Testis (tissue), 2 donors: ENCODE measurements at regions not wholly inside any gene's neighbourhood (a gene's known extent, or its start where the extent isn't known, plus 50 kb on each side); places are given as distances from the start of the nearest gene placed in this dataset.

Experiments used
- DNase-seq: peaks from one replicate; pipeline ENCODE4 v3.0.0-alpha.2; 2019
- H3K27ac ChIP-seq, 2 donors: fragments of 200-600 bp; sonication (generic); one replicate each; pipeline ENCODE4 v1.5.1; 2019
- H3K27me3 ChIP-seq: fragments of 200-600 bp; sonication (generic); one replicate; pipeline ENCODE4 v1.5.1; 2019
- H3K36me3 ChIP-seq: fragments of 200-600 bp; sonication (generic); one replicate; pipeline ENCODE4 v1.5.1; 2017; ENCODE audit warnings: low read depth; ENCODE audit errors: missing control alignments
- H3K4me1 ChIP-seq: fragments of 200-600 bp; sonication (generic); one replicate; pipeline ENCODE4 v1.5.1; 2019
- H3K4me3 ChIP-seq, 2 donors: fragments of 200-600 bp; sonication (generic); one replicate each; pipeline ENCODE4 v1.5.1; 2017 to 2019
- H3K9me3 ChIP-seq: fragments of 200-600 bp; sonication (generic); one replicate; pipeline ENCODE4 v1.5.1; 2017
- CTCF ChIP-seq, 3 experiments: fragments of 450-650 bp in 2 of 3; fragments of 200-600 bp in 1 of 3; sonication (generic) in 1 of 3; IDR thresholded peaks; one replicate each; pipeline ENCODE4 v1.5.1; 2016 to 2019; ENCODE audit warnings: antibody characterized with exemption in 3 of 3, mild to moderate bottlenecking in 2 of 3, moderate library complexity in 1 of 3
- POLR2A ChIP-seq: fragments of 450-650 bp; IDR thresholded peaks from one replicate; pipeline ENCODE4 v1.6.1; 2017; ENCODE audit warnings: antibody characterized with exemption, mild to moderate bottlenecking, moderate library complexity
- WGBS, 2 donors: methylation state at CpG; one replicate each; pipeline ENCODE4 v1.1.5; 2018; 5-methylcytosine and 5-hydroxymethylcytosine counted together
- intact Hi-C: fragments of 100-400 bp; cut with DNase I; formaldehyde crosslinking; loops from one replicate; pipeline ENCODE4 v1.15.1; 2023; ENCODE audit warnings: low total_unique reads

DNA sequence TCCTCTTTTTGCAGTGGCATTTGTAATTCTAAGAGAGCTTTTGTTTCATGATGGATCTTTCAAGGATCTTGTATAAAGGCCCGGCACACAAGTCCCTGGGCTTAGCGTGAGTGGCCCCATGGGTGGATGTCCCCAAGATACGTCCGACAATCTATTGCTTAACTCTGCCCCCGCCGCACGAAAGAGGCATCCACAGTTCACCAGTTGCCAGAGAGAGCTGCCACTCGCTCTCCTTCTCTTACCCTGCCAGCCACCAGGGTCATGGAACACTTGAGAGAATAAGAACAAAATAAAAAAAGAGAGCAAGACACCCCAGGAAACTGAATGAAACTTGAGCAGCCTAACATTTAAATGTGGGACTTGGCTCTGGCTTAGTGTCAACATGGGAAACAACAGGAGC, 92.3 kb downstream of the CTAGE1 start:
- Histone ChIP-seq H3K4me3 (no peak overlapping the region), H3K9me3 (no peaks in the 10 kb centered on the region), H3K27me3 (no peaks in the 10 kb centered on the region), H3K4me1 (peaks cover 4% of the 10 kb centered on the region), H3K27ac (no peak overlapping the region), H3K36me3 (no peaks in the 10 kb centered on the region)
- 95 to 97% methylated on average over 8 of the region's 8 CpGs for WGBS, 2 donors
- TF ChIP-seq CTCF (IDR thresholded peaks at IDR 0.05) (no peak), POLR2A (no peak)
- intact Hi-C loops = no loop called here
- no peak for DNase-seq

DNA sequence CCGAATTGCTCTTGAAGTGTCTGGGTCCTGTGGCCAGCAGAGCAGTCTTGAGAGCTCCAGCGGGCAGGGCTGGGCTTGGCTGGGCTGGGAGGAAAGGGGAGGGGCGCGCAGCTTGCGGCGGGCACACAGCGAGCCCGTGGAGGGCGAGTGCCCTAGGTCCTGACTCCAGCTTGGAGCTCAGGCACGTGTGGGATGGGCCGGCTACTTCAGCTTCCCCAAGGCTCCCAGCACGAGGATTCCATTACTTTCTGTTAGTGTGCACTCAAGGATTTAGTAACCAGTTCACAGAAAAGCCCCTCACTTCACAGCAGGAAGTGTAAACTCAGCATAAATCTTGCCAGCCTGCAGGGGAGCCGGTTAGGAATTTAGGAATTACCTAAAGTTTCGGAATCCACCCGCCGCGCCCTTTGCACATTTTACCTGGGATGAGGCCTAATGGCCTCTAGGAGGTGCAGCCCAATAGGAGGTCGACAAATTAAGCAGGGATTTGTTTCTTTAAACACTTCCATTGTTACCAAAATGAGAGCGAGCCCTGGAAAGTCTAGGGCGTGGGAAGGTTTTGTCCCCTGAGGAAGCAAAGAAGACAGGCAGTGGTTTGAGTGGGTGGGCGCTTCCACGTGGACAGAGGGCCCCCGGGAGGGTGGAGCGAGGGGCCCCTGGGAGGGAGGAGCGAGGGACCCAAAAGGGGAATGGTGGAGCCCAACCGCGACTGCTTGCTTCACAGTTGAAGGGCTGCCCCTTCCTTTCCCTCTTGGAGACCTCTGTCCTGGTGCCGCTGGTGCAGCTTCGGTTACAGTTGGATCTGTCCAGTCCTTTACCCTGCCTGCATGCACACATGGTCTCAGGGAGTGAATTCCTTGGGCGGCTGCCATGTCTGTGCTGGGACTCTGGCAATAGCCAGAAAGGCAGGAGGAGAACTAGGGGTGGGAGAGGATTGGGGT, 93.3 kb downstream of the CTAGE1 start:
- Histone ChIP-seq H3K4me3 (peak overlapping the region in 1 of 2 donors; percentile 36), H3K36me3 (no peaks in the 10 kb centered on the region), H3K27ac (no peak overlapping the region), H3K9me3 (no peaks in the 10 kb centered on the region), H3K4me1 (peaks cover 4% of the 10 kb centered on the region), H3K27me3 (no peaks in the 10 kb centered on the region)
- intact Hi-C loops = no loop called here
- TF ChIP-seq POLR2A = no peak
- peak in 1 of 3 experiments; percentile 19 for TF ChIP-seq CTCF (IDR thresholded peaks at IDR 0.05)
- 22 to 26% methylated on average over 25 to 30 of the region's 30 CpGs for WGBS, 2 donors
- peak; percentile 56 for DNase-seq

DNA sequence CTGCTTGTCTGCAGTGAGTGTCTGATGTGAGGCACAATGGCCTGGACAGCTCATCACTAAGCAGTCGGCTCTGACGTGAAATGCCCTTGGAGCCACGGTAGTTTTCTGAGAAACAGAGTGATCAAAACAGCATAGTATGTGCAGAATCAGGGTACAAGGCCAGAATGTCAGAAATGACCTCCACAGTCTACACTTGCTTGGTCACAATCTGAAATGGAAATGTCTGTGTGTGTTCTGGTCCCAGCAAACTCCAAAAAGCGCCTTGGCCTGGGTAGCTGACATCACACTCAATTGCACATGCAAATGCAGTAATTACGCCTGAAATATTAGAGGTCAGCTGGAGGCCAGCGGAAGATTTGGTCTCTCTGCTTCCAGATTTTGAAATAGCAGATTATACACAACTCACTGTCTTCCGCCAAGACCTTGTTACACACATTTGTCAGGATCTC, 95.4 kb downstream of the CTAGE1 start:
- Histone ChIP-seq H3K27ac (no peak overlapping the region), H3K9me3 (no peaks in the 10 kb centered on the region), H3K36me3 (no peaks in the 10 kb centered on the region), H3K4me1 (peaks cover 7% of the 10 kb centered on the region), H3K4me3 (no peak overlapping the region), H3K27me3 (no peaks in the 10 kb centered on the region)
- DNase-seq = no peak
- 77 to 84% methylated on average over 7 of the region's 7 CpGs for WGBS, 2 donors
- intact Hi-C loops = no loop called here
- no peak for TF ChIP-seq POLR2A
- no peak for TF ChIP-seq CTCF (IDR thresholded peaks at IDR 0.05)

DNA sequence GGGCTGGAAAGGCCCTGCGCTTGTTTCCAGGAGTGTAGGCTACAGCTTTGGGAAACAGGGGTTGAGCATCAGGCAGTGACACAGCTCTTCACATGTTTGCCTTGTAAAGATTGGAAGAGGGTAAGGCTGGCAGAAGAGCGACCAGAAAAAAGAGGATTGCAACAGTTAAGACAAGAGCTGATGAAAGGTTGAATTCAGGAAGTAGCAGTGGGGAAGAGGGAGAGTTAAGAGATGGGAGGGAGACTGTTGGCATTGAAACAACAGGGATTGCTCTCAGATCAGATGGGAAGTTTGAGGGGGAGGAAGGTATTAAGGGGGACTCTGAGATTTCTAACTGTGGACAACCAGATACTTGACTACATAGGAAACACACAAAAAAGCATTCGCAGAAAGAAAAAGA, 96.9 kb downstream of the CTAGE1 start:
- Histone ChIP-seq H3K36me3 (no peaks in the 10 kb centered on the region), H3K27me3 (no peaks in the 10 kb centered on the region), H3K4me1 (peaks cover 7% of the 10 kb centered on the region), H3K27ac (no peak overlapping the region), H3K4me3 (no peak overlapping the region), H3K9me3 (no peaks in the 10 kb centered on the region)
- DNase-seq = no peak
- no peak for TF ChIP-seq CTCF (IDR thresholded peaks at IDR 0.05)
- TF ChIP-seq POLR2A = no peak
- intact Hi-C loops = no loop called here
- WGBS, 2 donors = 78 to 84% methylated on average over 3 of the region's 3 CpGs
